ENCODE measurements at regions not wholly inside any gene's neighbourhood (a gene's known extent, or its start where the extent isn't known, plus 50 kb on each side); places are given as distances from the start of the nearest gene placed in this dataset.

DNA sequence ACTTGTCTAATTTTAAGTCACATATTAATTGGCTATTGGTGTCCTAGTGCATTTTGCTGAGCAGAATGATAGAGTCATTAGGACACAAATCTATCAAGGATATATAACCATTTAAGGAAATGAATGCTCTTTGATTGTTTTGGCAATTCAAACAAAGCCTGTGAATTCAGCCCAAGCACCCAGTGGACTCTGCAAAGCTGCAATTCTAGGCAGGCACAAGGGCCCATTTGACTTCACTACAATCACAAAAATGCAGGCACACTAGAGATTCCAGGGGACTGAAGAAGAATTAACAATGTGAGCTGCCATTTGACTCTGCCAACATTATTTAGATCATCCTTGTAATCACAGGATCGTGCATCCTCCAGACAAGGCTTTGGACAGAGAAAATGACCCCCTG lies 544.2 kb upstream of the PHF14 start:
- TF ChIP-seq CTCF (IDR thresholded peaks at IDR 0.05) (no peak), POLR2A (IDR thresholded peaks at IDR 0.05) (no peak)
